GM19467 (cell line): ENCODE measurements at regions not wholly inside any gene's neighbourhood (a gene's known extent, or its start where the extent isn't known, plus 50 kb on each side); places are given as distances from the start of the nearest gene placed in this dataset.

Experiments used
- ATAC-seq: cut with Tn5 transposase; IDR thresholded peaks from one replicate; pipeline ENCODE4 v1.9.1; 2021; ENCODE audit warnings: mild to moderate bottlenecking, moderate library complexity; ENCODE audit not compliant: unreplicated experiment

DNA sequence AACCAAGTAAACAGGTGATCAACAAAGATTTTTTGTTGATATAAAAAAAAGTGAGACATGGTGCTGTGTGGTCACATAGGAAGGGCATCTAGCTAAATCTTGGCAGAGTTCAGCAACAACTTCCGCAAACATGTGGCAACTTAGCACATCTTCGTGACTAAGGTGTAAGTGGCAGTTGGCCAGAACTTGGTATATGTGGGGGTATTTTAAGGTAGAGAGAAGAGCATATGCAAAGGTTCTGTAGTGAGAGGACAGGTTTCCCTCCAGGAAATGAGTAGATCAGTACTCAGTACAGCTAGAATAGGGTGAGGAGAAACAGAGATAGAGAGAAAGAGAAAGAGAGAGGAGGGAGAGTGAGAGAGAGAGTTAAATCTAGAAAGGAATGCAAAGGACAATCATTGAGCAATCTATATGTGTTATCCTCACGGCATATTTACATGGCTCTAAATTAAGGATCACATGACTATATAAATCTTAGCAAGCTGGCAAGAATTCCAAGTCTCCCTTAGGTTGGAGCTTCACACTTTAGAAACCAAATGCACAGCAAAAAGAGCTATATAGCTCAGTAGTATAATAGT is 227.7 kb upstream of the HMGA2 start:
- no peak for ATAC-seq

DNA sequence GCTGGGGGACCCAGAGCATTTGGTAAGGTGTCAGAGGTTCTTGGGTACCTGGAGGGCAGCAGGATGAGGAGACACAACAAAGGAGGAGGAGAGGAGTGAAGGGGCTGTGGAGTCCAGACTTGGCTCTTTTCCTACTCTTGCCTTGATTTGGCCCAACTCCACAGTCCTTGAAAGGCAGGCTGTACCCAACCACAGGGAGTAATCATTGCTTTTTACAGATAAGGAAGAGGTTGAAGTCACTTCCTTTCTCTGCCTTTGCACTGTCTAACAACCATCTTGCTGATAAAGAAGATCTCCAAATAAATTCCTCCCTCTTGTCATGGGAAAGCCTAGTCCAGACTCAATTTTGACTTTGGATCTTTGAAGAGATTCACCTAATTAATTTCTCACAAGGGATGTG is 226.8 kb upstream of the HMGA2 start:
- ATAC-seq: no peak

DNA sequence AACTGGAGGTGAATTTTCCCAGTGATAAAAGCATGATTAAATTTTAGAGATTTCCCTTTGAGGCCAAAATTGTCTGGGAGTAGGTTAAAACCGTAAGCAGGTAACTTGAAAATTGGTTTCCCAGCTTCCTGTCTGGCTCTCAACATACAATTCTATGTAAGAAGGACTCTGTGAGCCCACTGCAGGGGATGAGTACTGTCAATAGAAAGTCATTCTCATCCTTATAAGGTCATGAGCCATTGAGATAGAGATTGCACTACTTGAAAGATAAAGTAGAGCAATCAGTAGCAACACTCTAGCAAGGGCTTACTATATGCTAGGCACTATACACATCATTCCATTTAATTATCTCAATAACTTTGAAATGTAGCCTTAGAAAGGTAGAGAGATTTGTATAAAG is 225.6 kb upstream of the HMGA2 start:
- no peak for ATAC-seq

DNA sequence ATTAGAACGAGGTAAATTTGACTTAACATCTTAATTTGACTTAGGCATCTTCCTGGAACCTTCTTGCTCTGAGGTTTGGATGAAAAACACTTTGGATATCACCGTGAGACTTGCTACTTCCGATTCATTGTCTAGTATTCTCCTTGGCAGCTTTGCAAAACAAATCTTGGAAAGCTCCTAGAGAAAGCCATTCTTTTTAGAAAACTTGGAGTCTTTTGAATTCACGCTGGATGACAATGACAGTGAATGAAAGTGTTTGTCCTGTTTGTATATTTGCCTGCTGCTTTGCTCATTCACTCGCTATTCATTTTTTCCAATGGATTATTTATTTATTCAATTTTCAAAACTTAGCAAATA is 222.1 kb upstream of the HMGA2 start:
- ATAC-seq: no peak

DNA sequence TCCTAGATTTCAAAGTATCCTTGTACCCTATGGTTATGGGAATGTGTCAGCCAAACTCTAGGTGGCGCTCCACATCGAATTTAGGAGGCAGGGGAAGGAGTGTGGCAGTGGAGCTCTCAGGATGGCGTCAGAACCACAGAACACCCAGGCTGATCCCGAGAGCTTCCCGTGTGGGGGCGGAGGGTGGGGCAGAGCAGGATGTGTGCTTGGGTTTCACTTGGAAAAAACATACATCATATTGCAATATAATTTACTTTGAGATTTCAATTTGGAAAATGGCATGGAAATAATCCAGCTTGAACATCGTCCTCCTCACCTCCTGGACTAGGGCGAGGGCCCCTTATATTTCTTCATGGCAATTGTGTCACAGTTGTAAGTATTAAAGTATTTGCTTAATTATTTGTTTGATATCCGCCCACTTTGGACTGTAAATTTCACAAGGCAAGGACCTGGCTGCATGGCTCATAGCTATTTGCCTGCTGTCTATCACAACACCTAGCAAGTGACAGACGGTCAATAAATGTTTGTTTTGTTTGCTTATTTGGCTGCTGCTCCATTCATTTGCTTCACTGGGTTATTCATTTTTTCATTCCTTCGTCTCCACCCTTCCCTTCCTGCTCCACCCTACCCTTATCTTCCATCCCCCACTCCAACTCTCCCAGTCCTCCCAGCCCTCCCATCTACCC is 221.5 kb upstream of the HMGA2 start:
- ATAC-seq: peak; percentile 62

DNA sequence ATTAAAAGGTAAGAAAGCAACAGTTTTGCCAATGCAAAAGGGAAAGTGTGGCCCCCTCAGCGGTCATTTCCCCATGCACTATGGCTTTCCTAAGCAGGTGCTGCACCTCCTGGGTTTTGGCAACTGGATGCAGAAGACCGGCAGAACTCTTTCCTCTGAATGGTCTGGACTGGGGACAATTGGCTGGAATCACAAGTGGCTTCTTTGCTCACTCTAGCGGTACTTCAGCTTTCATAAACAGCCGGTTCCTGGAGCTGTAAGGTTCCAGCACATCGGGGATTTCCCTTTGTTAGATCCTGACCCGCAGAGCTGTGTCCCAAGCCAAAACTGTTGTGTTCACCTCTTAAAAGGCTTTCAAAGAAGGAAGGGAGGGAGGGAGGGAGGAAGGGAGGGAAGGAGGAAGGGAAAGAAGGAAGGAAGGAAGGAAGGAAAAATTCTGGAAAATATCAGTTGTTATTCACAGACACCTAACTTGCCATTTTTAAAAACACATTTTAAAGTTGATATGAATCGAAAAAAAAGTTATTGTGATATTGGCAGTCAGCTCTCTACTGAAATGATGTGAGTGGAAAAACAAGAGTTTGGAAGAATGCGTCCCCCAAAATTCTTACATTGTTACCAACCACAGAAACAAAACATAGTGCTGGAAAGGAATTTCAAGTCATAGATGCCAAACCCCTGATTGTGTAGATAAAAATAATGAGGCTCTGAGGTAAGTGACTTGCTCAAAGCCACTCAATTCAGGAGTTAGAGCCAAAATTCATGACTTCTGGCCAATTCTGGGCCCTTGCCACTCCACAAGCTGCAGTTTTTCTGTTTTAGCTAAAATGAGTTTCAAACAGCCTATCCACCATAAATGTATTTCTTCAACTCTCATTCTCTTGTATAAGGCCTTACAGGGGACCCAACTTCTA is 220.6 kb upstream of the HMGA2 start:
- ATAC-seq: no peak

DNA sequence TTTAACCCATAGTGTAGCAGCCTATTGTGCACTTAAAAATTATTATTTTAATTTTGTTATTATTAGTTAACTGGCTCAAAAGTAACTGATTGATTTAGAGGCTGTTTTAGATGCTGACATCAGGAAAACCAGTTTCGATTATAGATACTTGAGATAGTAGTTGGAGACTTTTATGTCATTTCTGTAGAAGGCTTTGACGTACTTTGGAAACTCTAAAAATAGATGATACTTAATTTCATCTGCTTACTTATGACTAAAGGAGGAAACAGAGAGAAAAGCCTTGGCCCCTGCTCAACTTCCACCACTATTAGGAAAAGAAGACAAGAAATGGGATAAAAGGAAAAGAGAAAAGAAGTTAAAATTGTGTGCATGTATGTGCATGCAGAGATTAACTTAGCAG is 219.3 kb upstream of the HMGA2 start:
- ATAC-seq: no peak

DNA sequence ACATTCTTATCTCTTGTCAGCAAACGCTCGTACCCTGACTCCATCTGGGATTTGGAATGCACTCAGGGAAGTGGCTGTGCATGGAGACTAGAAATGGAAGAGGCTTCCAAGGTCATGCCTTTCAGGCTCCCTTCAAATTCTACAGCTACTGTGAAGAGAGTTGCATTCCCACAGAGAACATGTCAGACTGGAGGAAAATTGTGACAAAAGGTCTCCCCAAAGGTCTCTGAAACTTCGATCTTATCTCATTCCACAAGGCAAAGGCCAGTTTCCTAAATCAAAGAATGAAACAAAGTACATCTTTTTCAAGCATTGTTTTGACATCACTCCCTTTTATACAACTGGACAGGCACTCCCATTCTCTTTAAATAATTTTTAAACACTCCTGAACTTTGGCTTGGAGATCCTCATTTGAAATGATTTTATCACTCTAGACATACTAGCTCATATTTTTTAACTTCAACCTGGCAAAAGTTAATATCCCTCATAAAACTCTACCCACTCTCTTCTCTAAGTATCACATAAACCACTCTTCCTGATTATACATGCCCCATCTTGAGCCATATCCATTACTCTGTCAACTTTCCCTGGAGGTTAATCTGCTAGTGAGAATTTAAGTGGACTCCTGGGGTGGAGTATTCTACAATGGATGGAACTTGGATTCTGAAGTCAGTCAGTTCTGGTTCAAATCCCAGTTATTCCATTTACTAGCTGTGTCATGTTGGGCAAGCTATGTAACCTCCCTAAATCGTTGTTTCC is 218.1 kb upstream of the HMGA2 start:
- no peak for ATAC-seq

DNA sequence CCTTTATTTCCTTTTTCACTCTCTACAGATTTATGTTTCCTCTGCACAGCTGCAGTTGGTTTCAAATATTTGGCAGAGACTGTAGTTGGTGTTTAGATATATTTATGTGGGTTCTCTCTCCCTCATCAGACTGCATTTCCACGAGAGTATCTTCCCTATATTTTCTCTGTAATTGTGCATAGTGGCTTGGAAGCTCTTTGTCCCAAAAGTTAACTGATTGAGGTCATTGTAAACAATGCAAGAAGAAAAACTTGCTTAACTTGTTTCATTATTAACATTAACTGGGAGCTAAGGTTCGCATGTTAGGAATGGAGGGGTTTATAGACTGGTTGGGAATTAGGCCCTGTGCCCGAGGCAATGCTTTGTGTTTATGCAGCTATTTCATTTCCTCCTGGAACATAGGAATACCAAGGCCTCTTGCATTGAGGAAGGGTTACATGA is 216.9 kb upstream of the HMGA2 start:
- ATAC-seq: no peak

DNA sequence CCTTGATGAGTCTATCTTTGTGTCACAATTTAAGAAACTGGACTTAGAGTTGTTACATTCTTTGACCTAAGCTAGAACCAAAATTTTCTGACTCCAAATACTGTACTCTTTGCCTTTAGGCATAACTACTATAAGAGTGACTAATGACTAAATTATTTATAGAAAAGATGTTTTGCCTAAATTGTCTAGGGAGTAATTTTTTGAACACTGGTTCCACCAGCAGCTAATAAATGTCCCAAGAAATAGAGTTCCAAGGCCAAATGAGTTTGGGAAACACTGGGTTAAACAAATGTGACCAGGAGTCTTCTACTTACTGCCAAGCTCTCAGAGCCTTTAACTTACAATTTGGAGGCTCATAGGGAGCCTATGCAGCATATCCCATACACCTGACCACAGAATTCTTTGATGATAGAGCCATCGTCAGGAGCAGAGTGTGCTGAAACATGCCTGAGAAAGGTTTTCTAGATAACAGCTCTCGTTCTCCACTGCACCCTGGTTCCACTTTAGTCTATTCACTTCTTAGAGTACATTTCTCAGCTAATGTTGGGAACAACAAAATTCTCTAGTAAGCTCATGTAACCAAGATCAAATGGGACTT is 215.9 kb upstream of the HMGA2 start:
- ATAC-seq: no peak

DNA sequence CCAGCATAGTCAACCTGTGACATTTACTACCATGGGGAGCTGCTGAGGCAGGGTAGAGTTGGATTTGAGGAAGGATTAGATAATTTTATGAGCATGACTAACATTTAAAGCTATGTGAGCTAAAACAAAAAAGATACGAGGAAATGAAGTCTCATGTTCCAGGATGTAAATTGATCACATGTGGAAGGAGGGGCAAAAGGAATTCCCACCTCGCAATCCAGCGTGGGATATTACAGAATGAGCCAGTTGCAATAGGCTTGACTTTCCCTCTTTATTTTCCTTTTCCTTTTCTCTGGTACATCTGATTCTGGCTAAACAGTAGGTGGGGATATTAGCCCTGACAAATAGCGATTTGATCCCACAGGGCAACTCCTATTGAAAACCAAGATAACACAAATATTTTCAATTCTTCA is 214.9 kb upstream of the HMGA2 start:
- ATAC-seq: no peak

DNA sequence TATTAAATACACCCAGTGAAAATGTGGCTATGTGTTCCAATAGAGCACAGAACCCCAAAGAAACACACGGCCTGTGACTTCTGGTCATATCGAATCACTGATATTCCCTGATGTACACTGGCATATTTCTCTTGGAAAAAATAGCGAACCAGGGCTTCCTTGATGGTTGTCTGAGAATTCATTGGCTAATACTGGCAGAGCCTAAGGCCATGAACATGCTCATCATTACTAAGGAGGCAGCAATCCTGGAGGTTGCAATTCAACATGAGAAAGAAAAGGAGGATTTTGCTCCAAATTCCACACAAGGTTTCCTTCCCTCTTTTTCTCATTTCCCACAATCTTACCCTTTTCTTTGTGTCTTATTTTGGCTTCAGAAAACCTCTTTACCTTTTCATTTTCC is 212.9 kb upstream of the HMGA2 start:
- no peak for ATAC-seq

DNA sequence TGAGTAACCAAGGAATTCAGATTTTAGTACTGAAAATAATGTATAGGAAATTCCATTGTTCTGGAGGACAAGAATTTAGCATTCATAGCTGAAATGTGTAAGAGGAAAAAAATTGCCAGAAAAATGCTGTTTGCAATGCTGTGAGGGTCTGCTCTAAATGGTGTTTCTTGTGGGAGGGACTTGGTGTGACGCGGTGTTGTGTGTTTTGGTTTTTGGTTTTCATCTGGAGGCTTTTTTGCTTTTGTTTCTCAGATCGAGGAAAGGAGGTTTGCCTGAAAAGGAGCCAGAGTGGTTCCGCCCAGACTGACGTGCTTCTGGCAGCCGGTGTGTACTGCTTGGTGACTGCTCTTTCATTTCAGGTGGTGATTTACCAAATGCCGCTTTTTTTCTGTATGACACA is 211.8 kb upstream of the HMGA2 start:
- no peak for ATAC-seq

DNA sequence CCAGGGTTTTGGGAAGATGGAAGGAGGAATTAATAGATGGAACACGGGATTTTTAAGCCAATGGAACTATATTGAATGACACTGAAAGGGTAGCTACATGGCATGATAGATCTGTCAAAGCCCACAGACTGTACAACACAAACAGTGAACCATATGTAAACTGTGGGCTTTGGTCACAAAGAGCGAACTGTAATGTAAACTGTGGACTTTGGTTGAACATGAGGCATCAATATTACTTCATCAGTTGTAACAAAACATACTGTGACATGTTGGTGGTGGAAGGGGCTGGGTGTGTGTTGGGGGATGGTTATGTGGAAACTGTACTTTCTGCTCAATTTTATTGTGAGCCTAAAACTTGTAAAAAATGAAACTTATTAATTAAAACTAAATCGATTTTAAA is 210.6 kb upstream of the HMGA2 start:
- no peak for ATAC-seq

DNA sequence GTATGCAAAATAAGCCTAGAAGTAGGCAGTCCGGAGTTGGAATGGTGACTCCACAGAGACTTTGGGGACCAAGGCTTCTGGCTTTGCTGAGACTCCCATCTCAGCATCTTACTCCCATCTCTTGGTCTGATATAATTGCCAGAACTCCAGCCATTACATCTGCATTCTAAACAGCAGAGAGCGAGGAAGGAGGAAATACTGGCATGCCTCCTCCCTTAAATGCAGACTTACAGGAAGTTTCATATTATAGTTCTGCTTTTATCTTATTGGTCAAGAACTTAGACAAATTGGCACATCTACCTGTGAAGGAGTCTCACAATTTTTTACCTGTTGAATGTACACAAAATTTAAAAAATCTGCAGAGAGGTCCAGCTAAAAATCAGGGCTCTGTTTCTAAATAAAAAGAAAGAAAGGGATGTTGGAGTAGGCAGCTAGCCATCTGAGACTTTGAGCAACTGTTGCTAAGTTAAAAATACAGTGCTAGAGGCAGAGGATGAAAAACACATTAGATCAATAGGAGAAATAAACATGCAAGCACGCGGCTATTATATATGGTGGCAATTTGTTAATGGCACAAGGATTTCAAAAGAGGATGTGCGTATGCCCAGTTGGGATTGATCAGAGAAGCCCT is 209.9 kb upstream of the HMGA2 start:
- no peak for ATAC-seq

DNA sequence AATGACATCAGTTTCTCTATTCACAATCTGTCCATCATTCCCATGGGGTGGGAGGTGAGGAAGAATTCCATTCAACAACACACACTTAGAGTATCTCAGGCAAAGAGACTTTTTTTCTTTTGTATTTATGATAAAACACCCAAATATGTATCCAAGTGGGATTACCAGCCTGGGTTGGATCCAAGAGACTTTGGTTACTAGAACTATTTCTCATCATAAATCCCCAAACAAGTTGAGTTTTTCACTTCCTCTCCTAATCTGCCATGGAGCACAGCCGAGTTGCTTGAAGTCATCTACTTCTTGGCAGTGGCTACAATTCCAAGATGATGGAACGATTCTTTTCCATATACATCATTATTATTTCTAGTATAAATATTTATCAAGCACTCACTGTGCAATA is 209.2 kb upstream of the HMGA2 start:
- ATAC-seq: no peak

DNA sequence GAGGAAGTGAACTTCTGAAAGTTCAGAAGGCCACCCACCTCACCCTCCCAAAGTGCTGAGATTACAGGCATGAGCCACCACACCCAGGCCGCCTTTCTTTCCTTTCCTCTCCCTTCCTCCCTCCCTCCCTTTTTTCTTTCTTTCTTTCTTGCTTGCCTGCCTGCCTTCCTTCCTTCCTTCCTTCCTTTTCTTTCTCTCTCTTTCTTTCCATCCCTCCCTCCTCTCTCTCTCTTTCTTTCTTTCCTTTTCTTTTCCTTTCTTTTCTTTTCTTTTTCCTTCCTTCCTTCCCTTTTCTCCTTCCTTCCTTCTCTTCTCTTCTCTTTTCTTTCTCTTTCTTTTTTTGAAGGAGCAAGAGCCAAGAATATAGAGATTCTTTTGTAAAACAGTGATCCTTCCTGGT is 208.3 kb upstream of the HMGA2 start:
- ATAC-seq: no peak

DNA sequence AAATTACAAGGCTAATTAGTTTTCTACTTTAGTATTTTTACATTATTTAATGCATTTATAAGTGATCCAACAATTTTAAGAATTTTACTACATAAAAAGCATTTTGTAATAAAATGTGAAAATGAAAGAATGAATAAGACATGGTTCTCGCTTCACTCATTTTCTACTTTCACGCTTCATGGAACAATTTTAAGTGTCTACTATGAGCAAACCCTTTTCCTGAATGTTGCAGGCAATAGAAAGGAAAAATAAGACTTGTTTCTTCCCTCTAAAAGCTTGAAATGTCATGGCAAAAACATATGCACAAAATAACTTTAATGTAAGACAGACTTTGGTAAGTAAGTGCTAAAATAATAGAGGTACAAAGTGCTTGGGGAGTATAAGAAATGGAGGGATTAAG is 205.7 kb upstream of the HMGA2 start:
- ATAC-seq: no peak

DNA sequence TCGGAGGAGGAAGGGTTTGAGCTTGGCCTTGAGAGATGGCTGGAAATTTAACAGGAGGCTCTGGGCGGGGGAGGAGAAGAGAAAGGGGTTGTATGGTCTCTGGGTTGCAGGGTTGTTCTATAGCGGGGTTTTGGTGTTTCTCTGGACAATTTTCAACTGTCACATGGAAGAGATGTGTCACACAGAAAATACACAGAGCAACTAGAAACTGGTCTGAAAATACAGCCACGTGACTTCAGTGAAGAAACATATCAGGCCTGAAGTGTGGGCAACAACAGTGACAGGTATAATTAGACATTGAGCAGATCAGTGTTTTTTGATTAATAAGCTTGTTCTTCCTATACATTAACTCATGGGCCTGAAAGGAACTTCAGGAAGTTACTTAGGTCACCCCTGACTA is 205.3 kb upstream of the HMGA2 start:
- no peak for ATAC-seq

DNA sequence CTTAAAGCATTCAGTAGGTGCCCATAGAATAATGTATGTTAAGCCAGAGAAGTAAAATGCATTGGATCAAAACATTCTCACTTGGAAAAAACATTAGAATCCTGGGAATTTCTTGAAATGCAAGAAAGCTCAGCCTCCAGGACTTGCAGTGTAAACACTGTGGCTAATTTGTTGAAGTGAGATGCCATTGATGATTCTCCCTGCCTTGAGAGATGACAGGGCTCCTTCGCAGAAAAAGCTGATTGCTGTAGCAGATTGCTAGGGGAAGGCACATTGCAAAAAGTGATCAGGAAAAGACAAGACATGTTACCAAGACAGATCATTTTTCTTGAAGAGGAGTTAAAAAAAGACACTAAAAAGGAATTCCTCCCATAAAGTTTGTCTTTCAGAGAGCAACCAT is 204.2 kb upstream of the HMGA2 start:
- ATAC-seq: no peak

DNA sequence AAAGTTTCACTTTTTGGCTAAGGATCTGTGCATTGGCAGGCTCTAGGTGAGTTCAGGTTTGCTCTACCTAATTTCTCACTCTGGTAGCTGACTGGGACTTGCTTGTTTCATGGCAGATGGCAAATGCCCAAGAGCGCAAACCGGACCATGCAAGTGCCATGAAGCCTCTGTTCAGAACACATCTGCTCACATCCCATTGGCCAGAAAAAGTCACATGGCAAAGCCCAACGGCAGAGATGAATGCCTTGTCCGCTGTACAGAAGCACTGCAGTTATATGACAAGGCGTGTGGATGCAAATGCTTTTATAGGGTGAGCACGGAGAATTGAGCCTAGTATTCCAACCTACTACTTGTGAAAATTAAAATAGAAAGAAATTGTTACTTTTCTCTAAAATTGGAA is 202.2 kb upstream of the HMGA2 start:
- ATAC-seq: no peak
